ENCODE measurements at regions not wholly inside any gene's neighbourhood (a gene's known extent, or its start where the extent isn't known, plus 50 kb on each side); places are given as distances from the start of the nearest gene placed in this dataset.

DNA sequence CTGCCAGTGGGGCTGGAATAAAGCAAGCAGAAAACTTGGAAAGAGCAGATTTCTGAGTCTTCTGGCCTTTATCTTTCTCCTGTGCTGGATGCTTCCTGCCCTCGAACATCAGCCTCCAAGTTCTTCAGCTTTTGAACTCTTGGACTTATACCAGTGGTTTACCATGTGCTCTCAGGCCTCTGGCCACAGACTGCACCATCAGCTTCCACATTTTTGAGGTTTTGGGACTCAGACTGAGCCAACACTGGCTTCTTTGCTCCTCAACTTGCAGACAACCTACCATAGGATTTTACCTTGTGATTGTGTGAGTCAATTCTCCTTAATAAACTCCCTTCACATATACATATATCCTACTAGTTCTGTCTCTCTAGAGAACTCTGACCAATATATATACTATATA is 706.6 kb downstream of the NR2F2 start:
- DNase-seq, result no peak

DNA sequence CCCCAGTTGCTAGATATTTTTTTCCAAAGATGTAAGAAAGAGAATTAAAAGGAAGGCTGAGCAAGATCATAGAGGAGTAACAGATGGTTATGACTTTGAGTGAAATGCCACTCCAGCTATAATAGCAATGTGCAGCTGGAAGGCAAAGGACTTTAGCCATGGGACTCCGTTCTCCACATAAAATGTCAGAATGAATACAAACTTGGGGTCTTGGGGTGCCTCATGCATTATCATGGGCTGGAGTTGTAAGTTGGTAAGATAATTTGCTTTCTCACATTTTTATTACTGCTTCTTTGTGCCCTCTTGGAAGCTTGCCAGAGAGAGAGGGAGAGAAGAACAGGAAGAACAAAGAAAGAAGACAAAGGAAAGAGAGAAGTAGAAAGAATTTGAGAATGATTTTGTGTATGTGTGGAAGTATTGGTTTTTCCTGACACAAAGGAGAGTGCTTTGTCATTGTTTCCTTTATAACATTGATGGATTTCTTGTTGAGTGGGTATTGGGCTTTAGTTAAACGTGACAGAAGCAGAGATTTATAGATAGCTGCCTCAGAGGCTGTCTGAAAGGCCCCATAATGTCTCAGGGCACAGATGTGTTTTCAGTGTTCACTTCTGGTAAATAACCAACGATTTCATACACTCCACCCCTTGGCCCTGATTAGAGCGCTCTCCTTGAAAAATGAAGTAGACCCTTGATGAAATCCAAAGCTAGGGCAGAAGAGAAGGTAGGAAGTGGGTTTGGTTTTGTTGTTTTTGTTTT is 715.3 kb downstream of the NR2F2 start:
- no peak for DNase-seq

DNA sequence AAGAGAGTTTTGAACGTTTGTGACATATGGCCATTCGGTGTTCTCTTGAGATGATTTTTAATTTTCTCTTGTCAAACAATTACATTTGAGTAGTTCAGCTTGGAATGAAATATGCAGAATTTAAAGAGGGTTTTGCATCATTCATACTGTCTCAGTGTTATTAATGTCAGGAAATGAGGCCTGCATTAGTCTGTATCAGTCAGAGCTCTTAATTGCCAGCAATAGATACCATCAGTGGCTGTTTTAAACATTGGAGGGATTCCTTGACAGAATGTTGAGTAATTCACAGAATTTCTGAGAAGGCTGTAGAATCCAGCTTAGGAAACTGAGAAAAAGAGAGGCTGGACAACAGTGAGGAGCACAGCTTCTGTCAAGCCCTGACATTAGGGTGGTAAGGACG is 722.0 kb downstream of the NR2F2 start:
- no peak for DNase-seq

DNA sequence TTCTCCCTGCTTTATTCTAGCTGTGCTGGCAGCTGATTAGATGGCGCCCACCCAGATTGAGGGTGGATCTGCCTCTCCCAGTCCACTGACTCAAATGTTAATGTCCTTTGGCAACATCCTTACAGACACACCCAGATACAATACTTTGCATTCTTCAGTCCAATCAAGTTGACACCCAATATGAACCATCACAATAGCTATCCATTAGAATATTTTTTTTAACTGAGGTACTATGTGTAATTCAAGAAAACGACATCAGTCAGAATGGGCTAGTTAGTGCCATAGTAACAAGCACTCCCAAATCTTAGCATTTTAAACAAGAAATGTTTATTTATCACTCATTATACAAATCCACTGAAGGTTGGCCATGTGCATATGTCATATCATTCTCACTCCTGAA is 723.1 kb downstream of the NR2F2 start:
- DNase-seq, result no peak

DNA sequence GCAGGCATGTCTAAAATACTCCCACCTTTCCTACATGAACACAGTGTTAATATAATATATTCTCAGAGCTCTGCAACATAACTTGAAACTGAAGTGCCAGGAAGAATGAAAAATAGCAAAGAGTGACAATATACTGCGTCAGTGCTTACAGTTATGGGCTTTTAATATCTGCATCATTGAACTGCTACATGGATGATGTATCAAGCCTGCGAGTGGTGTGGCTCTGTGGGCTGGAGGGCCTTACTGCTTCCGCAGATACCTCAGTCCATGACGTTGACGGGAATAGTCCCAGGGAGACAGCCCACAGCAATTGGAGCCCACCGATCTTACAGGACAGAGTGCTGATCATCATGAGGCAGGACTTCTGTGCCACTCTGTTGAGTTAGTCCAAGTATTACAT is 727.0 kb downstream of the NR2F2 start:
- no peak for DNase-seq

DNA sequence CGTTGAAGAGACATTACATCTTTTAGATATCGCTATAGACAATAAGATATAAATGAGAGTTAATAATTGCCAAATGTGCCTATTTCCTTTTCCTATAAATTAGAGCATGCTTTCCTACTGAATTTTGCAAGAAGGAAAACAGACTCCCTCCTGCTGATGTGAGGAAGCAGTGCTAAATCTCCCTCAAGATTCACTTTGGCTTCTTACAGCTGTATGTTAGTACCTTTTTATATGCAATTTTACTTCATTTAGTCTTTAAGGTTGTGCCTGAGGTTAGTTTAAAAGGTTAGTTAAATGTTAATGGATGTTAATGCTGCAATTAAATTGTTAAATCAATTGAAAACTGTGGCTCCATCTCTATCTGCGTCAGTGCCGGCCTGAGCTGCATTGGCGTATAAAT is 728.8 kb downstream of the NR2F2 start:
- no peak for DNase-seq

DNA sequence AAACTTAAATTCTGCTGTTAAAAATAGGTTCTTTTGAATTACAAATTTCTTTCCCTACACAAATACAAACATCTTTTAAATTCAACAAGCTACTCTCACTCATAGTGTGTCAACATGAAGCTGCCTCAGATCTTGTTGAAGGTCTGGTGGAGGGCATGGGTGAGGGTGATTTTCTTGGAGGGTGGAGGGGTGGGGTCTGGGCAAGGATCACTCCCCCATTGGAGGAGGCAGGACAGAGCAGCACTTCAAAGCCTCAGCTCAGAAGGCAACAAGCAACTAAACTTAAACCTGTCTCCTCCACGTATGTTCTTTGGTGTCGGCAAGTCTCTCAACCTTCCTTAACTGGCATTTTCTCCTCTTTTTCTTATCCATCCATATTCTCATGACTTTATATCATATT is 730.9 kb downstream of the NR2F2 start:
- no peak for DNase-seq

DNA sequence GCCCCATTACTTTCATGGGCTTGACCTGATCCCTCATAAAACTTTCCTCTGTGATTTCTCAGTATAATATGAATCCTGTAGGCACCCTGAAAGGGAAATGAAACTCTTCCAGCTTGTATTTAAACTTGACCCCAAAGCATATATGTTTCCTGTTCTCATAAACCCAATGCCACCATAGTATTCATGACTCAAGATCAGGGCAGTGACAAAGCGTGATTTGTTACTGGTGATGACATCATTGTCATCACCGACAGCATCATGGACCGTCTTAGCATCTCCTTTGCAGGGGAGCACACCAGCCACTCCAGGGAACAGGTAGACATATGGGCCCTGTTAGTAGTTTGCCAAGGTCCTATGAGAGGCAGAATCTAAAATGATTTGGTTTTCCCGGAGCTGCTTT is 741.2 kb downstream of the NR2F2 start:
- DNase-seq, result no peak

DNA sequence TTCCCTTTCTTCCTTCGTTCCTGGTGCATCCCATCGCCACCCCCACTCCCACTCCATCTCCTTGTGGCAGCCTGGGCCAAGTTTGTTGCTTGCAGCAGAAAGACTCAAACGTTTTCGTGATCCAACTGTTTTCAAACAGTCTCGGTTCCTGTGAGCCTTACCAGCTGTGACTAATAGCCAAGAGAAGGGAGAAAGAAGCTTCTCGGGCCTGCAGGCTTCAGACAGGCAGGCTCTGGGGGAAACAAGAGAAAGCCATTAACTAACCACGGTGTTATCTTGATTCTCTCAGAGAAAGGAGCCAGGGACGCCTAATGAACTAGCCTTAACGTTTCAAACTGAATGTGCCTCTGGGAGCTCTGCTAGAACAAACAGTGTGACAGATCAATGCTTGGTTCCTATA is 742.0 kb downstream of the NR2F2 start:
- no peak for DNase-seq

DNA sequence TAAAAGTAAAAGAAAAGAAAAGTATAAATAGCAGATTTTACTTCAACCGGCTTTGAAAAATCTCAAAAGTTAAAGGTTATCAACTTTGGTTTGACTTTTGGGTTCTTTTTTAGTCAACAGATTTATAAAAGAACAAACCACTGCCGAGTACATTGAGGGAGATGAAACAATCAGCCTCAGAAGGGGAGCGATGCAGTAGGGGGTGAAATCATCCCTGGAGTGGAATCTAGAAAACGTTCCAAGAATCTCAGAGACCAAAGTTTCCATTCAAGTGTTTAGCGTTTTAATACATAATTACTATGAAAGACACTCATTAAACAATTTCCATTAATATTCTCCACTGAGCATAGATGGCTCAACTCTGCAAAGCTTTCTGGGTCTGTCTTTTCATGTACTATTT is 745.5 kb downstream of the NR2F2 start:
- no peak for DNase-seq

DNA sequence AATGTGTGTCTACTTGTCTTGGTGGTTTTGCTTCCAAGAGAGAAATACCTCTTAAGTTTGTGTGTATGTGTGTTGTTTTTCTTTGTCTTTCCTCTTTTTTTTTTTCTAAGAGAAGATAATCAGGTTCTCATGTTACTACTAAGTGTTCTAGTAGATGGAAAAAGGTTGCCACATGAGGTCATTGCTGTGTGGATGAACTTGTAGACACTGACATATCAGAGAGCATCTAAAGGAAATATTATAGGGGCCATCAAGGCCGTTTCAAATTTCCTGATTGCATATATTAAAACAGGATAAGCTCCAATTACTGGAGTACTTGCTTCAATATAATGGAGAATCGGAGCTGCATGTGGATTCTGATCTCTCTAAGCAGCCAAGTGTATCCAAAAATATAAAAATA is 747.5 kb downstream of the NR2F2 start:
- DNase-seq, result no peak

DNA sequence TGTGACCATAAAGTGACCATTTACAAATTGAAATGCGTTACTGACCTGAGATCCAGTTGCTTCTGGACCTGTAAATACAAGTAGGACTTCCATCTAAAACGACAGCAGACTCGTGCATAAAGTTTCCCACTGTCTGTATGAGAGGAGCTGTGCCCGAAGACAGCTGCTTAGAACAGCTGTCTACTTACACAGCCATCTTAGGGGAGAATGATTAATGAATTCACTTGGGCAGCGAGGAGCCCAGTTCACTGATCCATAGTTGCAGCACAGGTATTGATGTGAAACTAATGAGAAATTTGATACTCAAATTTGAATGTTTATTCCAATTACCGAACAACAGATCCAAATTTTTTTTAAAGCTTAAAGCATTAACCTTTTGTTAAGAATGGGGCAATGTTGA is 748.1 kb downstream of the NR2F2 start:
- no peak for DNase-seq

DNA sequence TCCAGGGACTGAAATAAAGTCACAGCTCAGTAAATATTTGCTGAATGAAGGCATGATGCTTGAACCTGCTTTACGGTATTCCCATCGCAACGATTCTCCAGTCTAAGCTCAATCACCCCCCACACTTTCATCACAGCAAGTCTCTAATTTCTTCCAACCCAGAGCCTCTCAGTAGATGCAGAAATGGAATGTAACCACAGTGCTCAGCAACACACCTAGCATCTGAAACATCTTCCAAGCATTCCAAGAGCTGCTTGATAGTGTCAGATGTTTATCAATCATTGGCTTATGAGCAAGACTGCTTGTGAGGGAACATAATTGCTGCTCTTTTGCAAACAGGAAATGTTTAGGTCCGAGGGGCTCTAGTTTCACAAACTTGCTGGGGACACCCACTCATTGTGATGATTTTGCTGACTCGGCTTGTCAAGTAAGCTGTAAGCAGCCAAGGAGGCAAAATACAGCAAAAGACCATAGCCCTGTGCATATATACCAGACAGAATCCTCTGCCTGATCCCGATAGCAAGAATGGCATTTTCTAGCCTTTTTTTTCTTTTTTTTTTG is 751.2 kb downstream of the NR2F2 start:
- no peak for DNase-seq

DNA sequence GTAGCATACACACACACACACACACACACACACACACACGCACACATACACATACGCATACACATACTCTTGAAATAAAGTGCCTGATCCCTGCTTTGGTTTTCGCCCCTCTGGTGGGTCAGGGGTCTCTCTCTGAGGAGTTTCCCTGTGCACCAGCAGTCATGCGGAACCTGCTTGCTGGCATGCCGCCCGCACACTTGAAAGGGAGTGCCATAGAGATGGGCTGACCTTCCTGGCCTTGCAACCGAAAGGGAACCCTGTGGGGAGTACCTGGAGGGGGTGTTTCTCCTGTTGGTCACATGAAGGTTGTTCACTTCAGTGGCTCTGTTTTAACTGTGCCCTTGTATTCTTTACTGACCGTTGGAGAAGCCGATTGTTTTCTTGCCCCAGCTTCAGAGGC is 752.3 kb downstream of the NR2F2 start:
- no peak for DNase-seq

DNA sequence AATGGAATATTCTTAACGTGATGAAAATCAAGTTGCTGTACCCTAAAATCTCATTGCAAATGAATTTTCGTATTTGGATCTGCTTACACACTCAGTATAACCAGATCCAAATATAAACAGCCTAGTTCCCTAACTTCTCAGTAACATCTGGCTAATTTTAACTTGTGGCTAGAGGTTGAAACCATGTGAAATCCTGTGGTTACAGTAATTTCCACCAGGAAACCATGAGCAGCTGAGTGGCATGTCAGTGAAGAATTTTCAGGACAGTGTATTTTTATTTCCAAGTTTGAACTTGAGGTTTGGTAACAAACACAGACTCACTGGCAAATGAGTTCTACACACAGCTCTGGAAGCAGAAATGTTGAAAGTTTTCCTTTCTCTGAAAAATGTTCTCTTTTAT is 754.1 kb downstream of the NR2F2 start:
- DNase-seq, result no peak

DNA sequence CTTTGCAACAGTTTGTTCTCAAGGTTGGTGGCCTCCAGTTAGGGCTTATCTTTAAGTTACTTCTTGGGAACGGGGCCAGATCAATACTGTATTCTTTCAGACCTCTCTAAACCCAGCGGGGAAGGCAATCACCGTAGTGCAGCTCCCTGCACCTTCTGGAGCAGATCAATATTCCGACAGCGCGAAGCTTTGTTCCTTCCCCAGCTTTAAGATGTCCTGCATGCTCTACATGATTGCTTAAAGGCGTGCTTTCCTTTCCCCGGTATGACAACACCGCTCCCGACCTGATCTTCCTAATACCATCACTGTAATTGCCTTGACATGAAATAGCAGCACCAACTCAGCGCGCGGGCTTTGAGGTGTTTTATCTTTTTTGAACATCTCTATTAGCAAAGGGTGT is 755.2 kb downstream of the NR2F2 start:
- DNase-seq, result no peak

DNA sequence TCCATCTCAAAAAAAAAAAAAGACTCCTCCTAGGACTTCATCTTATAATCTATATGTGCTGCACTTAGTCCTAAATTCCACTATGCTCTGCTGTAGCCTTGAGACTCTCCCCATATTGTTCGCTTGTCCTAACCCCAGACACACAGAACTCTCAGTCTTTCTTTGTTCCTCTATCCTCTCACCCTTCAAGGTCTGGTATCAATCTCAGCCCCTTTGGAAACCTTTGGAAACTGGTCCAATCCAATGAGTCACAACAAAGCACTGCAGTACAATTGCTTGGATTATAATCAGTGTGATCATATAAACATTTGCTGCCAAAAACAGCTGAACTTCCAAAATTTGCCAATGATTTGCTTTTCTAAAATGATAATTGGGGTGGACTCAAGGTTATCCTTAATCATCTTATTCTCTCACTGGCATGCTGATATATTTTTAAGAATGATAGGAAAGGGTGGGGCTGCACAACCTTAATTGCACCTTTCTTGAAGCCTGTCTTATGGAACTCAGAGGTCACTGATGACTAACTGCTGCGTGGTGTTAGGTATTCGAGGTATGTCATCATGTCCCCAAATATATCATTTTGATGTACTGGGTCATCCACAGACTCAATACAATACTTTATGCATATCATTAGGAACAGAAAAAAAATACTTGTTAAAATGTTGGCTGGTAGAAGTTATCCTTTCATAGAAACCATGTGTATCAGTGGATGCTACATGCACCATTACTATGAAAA is 756.7 kb downstream of the NR2F2 start:
- no peak for DNase-seq

DNA sequence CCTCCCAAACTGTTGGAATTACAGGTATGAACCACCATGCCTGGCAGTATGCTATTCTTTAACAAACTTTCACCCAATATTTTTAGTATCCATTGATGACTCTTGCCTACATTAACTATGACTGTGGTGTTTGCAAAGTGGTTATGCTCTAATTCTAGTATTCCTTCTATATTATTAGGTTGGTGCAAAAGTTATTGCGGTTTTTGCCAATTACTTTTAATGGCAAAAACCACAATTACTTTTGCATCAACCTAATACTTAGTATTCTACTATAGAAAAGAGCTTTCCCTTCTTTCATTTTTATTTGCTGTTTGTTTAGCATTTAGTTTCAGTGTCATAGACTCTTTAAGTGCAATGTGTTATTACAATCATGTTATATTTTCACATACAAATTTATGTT is 760.6 kb downstream of the NR2F2 start:
- no peak for DNase-seq

DNA sequence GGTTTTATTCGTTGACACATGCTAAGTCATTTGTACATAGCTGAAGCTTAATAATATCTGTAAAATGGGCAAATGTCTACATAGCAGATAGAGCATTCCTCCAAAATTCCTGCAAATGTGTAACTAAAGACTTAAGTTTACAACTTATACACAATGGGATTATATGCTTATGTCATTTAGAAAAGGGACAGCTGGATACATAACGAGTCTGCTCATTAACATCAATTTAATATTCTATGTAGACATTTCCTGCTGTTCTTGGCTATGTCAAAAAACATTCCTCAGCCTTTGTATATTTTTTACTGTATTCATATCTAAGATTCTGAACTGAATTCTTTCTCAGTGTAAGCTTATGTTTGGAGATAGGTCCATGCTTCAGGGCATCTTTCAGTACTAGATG is 762.2 kb downstream of the NR2F2 start:
- DNase-seq, result no peak

DNA sequence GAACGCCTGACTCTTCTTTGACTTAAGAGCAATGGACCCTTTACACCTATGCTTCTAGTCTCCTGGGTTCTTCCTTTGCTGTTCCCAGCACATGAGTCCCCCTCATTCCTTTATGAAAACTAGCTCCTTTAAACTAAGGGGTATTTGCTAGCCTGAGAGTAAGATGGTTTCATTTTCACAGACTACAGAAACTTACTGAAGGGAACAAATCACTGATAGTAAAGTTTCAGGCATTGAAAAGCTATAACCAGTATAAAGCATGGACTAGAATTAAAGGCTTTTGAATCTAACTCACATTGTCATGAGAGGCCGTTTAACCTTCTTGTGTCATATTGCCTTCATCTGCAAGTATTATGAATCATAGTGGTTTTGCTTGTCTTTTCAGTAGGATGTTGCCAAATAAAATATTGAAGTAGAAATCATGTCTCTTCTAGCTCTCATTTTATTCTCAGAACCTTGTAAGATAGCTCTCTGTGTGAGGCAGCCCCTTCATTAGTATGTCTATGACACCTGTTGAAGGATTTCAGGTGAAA is 765.9 kb downstream of the NR2F2 start:
- DNase-seq, result no peak

DNA sequence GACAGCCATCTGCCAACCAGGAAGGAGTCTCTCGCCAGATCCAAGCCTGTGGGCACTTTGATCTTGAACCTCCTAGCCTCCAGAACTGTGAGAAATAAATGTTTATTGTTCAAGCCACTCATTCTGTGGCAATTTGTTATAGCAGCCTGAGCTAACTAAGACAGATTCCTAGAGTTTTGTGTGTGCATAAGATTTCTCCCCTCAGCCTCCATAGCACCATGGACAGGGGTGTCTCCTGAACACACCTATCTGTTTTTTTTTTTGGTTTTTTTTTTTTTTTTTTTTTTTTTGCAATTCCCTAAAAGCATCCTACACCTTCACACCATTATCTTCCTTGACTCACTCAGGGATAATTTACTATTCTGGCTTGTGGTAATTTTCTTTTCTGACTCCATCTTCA is 768.5 kb downstream of the NR2F2 start:
- no peak for DNase-seq

DNA sequence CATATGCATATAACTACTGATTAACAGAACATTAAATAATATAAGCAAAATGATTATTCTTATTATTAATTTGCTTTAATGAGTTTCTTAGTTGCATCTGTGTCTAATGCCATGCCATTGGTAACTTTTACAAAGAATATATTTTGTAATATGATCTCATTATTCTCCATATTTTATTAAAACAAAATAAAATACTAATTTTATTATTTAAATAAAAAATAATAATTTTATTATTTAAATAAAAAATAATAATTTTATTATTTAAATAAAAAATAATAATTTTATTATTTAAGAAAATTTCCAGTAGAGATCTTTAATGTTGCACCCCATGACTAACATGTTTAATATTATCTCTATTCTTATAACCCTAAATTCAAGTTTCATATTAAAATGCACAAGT is 771.1 kb downstream of the NR2F2 start:
- no peak for DNase-seq

DNA sequence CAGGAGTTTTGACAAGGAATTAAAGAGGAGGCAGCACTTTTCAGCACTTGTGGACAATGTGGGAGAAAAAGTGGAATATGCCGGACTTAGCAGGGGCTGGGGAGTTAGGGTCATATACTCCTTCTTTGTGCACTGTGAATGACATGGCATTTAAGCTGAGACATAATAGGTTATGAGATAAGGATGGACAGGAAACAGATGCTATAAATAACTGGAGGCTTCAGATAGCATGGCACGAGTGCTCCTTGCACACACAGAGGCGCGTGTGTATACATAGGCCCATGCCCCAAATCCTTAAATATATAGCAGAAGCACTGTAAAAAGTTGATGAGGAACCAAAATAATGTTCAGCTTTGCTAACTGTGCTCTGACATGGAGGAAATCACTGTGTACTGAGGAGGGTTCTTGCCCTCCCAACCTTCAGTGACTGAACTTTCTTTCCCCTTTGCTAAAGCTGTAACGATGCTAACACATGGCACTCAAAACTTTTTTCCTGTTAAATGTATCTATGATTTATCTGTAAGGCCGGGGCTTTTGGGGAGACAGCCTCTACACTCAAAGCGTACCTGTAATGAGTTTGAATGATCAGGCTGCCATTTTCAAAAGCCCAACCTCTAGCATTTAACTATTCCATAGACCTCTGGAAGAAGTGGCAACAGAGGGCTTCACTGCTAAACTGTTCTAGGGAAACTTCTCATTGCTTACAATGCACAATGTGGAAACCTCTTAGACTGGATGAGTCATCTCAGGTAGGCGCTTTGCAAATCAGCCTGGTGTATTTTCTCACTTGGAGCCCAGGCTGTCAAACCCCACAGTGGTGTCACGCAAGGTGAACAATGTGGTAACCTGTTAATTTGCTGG is 784.6 kb downstream of the NR2F2 start:
- DNase-seq, result no peak

DNA sequence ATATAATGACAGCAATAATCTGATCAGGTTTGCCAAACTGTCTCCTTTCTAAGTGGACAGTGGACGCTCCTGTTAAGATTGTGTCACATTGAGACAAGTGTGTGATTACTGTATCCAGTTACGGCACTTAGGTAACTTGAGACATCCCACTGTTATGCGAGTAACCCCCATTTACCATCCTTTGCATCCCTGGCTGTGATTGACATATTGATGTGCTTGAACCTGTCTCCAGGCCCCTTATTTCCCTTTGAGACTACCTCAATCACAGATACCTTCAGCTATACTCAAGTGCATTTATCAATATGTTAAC is 785.2 kb downstream of the NR2F2 start:
- no peak for DNase-seq
